GM23338 (cell line): ENCODE measurements at regions not wholly inside any gene's neighbourhood (a gene's known extent, or its start where the extent isn't known, plus 50 kb on each side); places are given as distances from the start of the nearest gene placed in this dataset.

ENCODE experiments used
- POLR2AphosphoS5 ChIP-seq: IDR thresholded peaks from 2 replicates; pipeline ENCODE4 v1.6.1; 2016; ENCODE audit warnings: antibody characterized with exemption, low read depth
- TF ChIP-seq, protein P1 (sequence below), 2 experiments: fragments of 200-600 bp in 1 of 2; sonication (generic) in 1 of 2; conservative IDR thresholded peaks; 2 replicates each; pipeline versions ENCODE4 v1.5.1 to v1.6.1; 2016 to 2017; ENCODE audit warnings: antibody characterized with exemption in 2 of 2, low read depth in 2 of 2, mild to moderate bottlenecking in 2 of 2, moderate library complexity in 1 of 2

DNA sequence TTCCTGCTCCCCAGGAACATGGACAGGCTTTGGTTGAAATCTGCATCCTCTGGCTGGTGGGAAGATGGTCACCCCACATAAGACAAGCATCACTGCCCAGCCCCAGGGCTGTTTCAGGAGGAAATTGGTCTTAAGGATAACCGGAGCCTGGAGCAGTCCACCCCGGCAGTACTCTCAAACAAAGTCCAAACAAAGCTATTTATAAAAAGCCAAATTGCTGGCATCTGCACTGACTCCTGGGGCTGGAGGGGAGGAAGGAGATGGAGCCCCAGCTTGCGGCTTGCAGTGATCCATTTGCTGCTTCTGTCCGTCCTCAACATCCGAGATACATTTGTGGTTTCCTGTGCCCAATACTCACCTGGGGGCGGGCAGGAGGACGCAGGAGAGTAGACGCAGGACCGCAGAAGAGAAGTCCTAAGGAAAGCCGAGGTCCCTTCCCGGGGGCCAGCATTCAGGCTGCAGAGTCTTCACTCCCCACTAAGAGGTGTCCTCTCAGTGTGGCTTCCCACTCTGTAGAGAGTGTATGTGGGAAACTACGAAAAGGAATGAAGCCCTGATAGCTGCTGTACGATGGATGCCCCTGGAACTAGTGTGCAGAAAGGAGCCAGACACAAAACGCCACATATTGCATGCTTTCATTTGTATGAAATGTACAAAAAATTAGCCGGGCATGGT lies 107.3 kb upstream of the FGF3 start:
- TF ChIP-seq POLR2AphosphoS5: no peak
- TF ChIP-seq, protein P1, sequence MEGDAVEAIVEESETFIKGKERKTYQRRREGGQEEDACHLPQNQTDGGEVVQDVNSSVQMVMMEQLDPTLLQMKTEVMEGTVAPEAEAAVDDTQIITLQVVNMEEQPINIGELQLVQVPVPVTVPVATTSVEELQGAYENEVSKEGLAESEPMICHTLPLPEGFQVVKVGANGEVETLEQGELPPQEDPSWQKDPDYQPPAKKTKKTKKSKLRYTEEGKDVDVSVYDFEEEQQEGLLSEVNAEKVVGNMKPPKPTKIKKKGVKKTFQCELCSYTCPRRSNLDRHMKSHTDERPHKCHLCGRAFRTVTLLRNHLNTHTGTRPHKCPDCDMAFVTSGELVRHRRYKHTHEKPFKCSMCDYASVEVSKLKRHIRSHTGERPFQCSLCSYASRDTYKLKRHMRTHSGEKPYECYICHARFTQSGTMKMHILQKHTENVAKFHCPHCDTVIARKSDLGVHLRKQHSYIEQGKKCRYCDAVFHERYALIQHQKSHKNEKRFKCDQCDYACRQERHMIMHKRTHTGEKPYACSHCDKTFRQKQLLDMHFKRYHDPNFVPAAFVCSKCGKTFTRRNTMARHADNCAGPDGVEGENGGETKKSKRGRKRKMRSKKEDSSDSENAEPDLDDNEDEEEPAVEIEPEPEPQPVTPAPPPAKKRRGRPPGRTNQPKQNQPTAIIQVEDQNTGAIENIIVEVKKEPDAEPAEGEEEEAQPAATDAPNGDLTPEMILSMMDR (conservative IDR thresholded peaks at IDR 0.05; ENCODE audit: low read depth in 2 of 2): no peak
